Suprapubic skin (tissue), 4 donors: ENCODE measurements at regions not wholly inside any gene's neighbourhood (a gene's known extent, or its start where the extent isn't known, plus 50 kb on each side); places are given as distances from the start of the nearest gene placed in this dataset.

Experiments
- DNase-seq, 2 donors: peaks; one replicate each; pipeline ENCODE4 v3.0.0-alpha.2; 2019; ENCODE audit warnings: low spot score in 2 of 2
- H3K27ac ChIP-seq: fragments of 200-600 bp; sonication (generic); one replicate; pipeline ENCODE4 v1.5.1; 2019
- H3K27me3 ChIP-seq: fragments of 200-600 bp; sonication (generic); one replicate; pipeline ENCODE4 v1.5.1; 2019
- H3K36me3 ChIP-seq: fragments of 200-600 bp; sonication (generic); one replicate; pipeline ENCODE4 v1.5.1; 2019
- H3K4me1 ChIP-seq: fragments of 200-600 bp; sonication (generic); one replicate; pipeline ENCODE4 v1.5.1; 2019
- H3K4me3 ChIP-seq: fragments of 200-600 bp; sonication (generic); one replicate; pipeline ENCODE4 v1.5.1; 2019; ENCODE audit warnings: mild to moderate bottlenecking
- H3K9me3 ChIP-seq: fragments of 200-600 bp; sonication (generic); one replicate; pipeline ENCODE4 v1.5.1; 2019
- EP300 ChIP-seq: sonication (generic); formaldehyde crosslinking; IDR thresholded peaks from one replicate; pipeline ENCODE4 v1.6.1; 2017; ENCODE audit warnings: antibody characterized with exemption
- POLR2A ChIP-seq, 2 donors: fragments of 450-650 bp; IDR thresholded peaks; one replicate each; pipeline ENCODE4 v1.6.1; 2017; ENCODE audit warnings: antibody characterized with exemption in 2 of 2, mild to moderate bottlenecking in 2 of 2, moderate library complexity in 2 of 2
- POLR2AphosphoS5 ChIP-seq, 3 donors: sonication (generic); formaldehyde crosslinking; IDR thresholded peaks; one replicate each; pipeline ENCODE4 v1.6.1; 2017; ENCODE audit warnings: antibody characterized with exemption in 3 of 3
- WGBS: methylation state at CpG from one replicate; pipeline ENCODE4 v1.1.5; 2018; 5-methylcytosine and 5-hydroxymethylcytosine counted together
- TF ChIP-seq, protein P1 (sequence below), 2 donors: fragments of 200-600 bp in 1 of 2; fragments of 450-650 bp in 1 of 2; sonication (generic) in 1 of 2; IDR thresholded peaks; one replicate each; pipeline ENCODE4 v1.5.1; 2016 to 2019; ENCODE audit warnings: antibody characterized with exemption in 2 of 2, mild to moderate bottlenecking in 1 of 2, moderate library complexity in 1 of 2

DNA sequence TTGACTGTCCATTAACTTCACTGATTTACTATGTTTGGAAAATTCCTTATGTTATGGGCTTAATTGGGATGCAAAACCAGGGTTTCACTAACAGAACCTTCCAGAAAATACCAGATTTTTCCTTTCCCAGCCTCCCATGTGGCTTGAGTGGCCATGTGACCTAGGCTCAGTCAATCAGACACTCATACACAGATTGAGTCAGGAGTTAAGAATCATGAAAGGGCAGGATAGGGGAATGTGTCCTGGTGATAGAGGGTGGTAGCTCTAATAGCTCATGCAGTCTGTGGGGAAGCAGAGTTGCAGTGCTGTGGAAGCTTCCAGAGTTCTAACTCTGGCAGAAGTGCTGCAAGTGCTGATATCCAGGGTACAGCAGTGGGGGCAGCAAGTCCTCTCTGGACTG, 134.1 kb upstream of the IFNG-AS1 start:
- no peak for DNase-seq
- no peak overlapping the region for H3K27ac ChIP-seq
- no peak for TF ChIP-seq POLR2AphosphoS5 (IDR thresholded peaks at IDR 0.05)
- TF ChIP-seq EP300, result no peak
- TF ChIP-seq POLR2A (IDR thresholded peaks at IDR 0.05), result no peak
- TF ChIP-seq, protein P1, sequence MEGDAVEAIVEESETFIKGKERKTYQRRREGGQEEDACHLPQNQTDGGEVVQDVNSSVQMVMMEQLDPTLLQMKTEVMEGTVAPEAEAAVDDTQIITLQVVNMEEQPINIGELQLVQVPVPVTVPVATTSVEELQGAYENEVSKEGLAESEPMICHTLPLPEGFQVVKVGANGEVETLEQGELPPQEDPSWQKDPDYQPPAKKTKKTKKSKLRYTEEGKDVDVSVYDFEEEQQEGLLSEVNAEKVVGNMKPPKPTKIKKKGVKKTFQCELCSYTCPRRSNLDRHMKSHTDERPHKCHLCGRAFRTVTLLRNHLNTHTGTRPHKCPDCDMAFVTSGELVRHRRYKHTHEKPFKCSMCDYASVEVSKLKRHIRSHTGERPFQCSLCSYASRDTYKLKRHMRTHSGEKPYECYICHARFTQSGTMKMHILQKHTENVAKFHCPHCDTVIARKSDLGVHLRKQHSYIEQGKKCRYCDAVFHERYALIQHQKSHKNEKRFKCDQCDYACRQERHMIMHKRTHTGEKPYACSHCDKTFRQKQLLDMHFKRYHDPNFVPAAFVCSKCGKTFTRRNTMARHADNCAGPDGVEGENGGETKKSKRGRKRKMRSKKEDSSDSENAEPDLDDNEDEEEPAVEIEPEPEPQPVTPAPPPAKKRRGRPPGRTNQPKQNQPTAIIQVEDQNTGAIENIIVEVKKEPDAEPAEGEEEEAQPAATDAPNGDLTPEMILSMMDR (IDR thresholded peaks at IDR 0.05), result no peak
- H3K9me3 ChIP-seq, result no peaks in the 10 kb centered on the region
- H3K27me3 ChIP-seq, result no peaks in the 10 kb centered on the region
- peaks cover 3% of the 10 kb centered on the region for H3K4me1 ChIP-seq
- no peaks in the 10 kb centered on the region for H3K36me3 ChIP-seq
- no peak overlapping the region for H3K4me3 ChIP-seq

DNA sequence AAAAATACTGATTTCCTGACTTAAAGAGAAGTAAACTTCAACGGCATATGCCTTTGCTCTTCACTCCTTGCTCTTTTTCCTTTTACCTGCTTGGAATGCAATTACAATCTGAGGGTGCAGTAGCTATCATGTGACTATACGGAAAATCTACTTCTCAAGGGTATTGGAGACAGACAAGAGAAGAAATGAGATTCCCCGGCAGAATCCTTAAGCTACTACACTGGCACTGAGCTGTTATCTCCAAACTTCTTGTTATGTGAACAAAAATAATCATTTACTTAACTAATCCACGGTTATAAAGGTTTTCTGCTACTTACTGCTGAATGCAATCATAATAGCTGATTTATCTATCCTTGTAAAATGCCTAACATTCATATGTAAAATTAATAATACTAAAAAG, 118.0 kb upstream of the IFNG-AS1 start:
- Histone ChIP-seq H3K4me1 (no peaks in the 10 kb centered on the region), H3K36me3 (no peaks in the 10 kb centered on the region), H3K9me3 (no peaks in the 10 kb centered on the region), H3K4me3 (no peak overlapping the region), H3K27ac (no peak overlapping the region), H3K27me3 (no peaks in the 10 kb centered on the region)
- WGBS, result 83% methylated on average over 4 of the region's 4 CpGs
- no peak for DNase-seq
- TF ChIP-seq POLR2AphosphoS5 (IDR thresholded peaks at IDR 0.05) (no peak), EP300 (no peak), POLR2A (IDR thresholded peaks at IDR 0.05) (no peak)
- TF ChIP-seq, protein P1 (IDR thresholded peaks at IDR 0.05), result no peak

DNA sequence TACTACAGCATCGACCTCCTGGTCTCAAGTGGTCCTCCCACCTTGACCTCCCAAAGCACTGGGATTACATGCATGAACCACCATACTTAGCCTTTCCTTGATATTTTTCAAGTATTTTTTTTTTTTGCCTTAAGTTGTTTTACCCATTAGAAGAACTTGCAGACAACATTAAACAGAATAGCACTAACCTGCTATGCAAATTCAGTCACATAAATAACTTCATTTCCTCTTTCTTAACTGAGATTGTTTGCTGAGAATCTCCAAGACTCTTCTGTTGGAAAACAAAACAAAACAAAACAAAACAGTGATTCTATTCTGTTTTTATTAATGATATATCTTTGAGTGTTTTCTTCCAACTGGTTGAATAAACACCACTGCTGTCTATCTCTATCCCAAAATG, 115.9 kb upstream of the IFNG-AS1 start:
- H3K4me3 ChIP-seq, result no peak overlapping the region
- no peak for TF ChIP-seq EP300
- TF ChIP-seq, protein P1 (IDR thresholded peaks at IDR 0.05), result no peak
- TF ChIP-seq POLR2AphosphoS5 (IDR thresholded peaks at IDR 0.05), result no peak
- no peak for TF ChIP-seq POLR2A (IDR thresholded peaks at IDR 0.05)
- H3K4me1 ChIP-seq, result no peaks in the 10 kb centered on the region
- no peaks in the 10 kb centered on the region for H3K27me3 ChIP-seq
- no peak overlapping the region for H3K27ac ChIP-seq
- no peaks in the 10 kb centered on the region for H3K9me3 ChIP-seq
- no peaks in the 10 kb centered on the region for H3K36me3 ChIP-seq
- 95% methylated on average over 1 of the region's 1 CpG for WGBS
- no peak for DNase-seq

DNA sequence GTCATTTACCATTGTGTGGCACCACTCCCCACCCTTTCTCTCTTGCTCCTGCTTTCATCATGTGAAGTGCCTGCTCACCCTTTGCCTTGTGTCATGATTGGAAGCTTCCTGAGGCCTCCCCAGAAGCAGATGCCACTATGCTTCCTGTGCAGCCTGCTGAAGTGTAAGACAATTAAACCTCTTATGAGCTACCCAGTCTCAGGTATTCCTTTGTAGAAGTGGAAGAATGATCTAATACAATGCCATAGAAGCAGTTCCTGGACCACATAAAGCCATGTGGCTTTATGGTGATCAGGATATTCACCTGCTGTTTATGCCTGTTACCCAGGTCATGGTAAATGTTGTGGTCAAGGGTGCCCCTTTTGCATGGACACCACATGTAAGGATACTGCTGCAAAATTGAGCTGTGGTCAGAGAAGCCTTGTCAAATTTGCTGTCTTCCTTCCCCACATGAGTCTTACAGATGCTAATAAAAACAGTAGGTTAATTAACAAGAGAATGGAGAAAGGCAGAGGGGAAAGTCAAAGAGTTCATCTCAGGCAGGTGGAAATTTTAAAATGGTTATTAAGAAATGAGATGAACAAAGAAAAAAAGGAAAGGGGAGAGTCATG, 112.8 kb upstream of the IFNG-AS1 start:
- Histone ChIP-seq H3K27ac (no peak overlapping the region), H3K9me3 (no peaks in the 10 kb centered on the region), H3K4me3 (no peak overlapping the region), H3K27me3 (no peaks in the 10 kb centered on the region), H3K36me3 (no peaks in the 10 kb centered on the region), H3K4me1 (no peaks in the 10 kb centered on the region)
- DNase-seq, result no peak
- TF ChIP-seq POLR2AphosphoS5 (IDR thresholded peaks at IDR 0.05) (no peak), EP300 (no peak), POLR2A (IDR thresholded peaks at IDR 0.05) (no peak)
- TF ChIP-seq, protein P1 (IDR thresholded peaks at IDR 0.05), result no peak

DNA sequence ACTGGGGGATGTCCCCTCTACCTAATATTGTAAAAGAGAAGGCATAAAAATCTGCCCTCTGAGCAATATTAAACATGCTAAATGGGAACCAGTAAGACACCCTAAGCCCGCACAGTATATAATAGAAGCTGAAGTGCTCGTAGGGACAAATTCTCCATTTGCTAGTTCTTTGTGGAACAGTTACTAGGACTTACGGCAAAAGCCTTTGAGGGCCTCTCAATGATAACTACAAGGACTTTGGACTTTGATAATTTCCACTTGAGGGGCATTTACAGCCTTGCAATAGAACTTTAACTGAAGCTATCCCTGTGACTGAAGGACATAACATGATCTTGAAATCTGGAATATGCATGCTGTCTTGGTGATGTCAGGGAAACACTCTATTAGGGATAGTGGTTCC, 111.5 kb upstream of the IFNG-AS1 start:
- no peaks in the 10 kb centered on the region for H3K36me3 ChIP-seq
- H3K9me3 ChIP-seq, result no peaks in the 10 kb centered on the region
- H3K27ac ChIP-seq, result no peak overlapping the region
- no peak for DNase-seq
- H3K4me1 ChIP-seq, result no peaks in the 10 kb centered on the region
- 85% methylated on average over 3 of the region's 3 CpGs for WGBS
- no peak overlapping the region for H3K4me3 ChIP-seq
- H3K27me3 ChIP-seq, result no peaks in the 10 kb centered on the region
- TF ChIP-seq, protein P1 (IDR thresholded peaks at IDR 0.05), result no peak
- TF ChIP-seq EP300, result no peak
- no peak for TF ChIP-seq POLR2A (IDR thresholded peaks at IDR 0.05)
- TF ChIP-seq POLR2AphosphoS5 (IDR thresholded peaks at IDR 0.05), result no peak
